Stimulated activated naive B cell treated with anti-CD40 and anti-IgM and Interleukin-4, amounts not matched to agents 10 μg/mL and 1 μg/mL and 100 μg/mL, for 72 hours (primary cell): ENCODE measurements at regions not wholly inside any gene's neighbourhood (a gene's known extent, or its start where the extent isn't known, plus 50 kb on each side); places are given as distances from the start of the nearest gene placed in this dataset.

ENCODE experiments used
- ATAC-seq, 2 donors: fragments of 150-1000 bp; cut with Tn5 transposase; replicated peaks; 2 replicates each; pipeline ENCODE4 v1.10.0; 2021; ENCODE audit warnings: moderate library complexity in 1 of 2
- DNase-seq: peaks from one replicate; pipeline ENCODE4 v3.0.0; 2021
- H3K27ac Mint-ChIP-seq: one replicate; pipeline ENCODE4 v1.8.0; 2022; ENCODE audit warnings: mild to moderate bottlenecking, mixed read lengths
- H3K27me3 Mint-ChIP-seq, 2 donors: one replicate each; pipeline ENCODE4 v1.8.0; 2022; ENCODE audit warnings: mixed read lengths in 2 of 2
- H3K36me3 Mint-ChIP-seq, 2 donors: one replicate each; pipeline ENCODE4 v1.8.0; 2022; ENCODE audit warnings: mixed read lengths in 2 of 2, mild to moderate bottlenecking in 1 of 2
- H3K4me1 Mint-ChIP-seq, 2 donors: one replicate each; pipeline ENCODE4 v1.8.0; 2022; ENCODE audit warnings: mixed read lengths in 2 of 2, mild to moderate bottlenecking in 1 of 2
- H3K4me3 Mint-ChIP-seq, 2 donors: one replicate each; pipeline ENCODE4 v1.8.0; 2022; ENCODE audit warnings: mild to moderate bottlenecking in 2 of 2, mixed read lengths in 2 of 2, moderate library complexity in 1 of 2
- H3K9me3 Mint-ChIP-seq, 2 donors: one replicate each; pipeline ENCODE4 v1.8.0; 2022; ENCODE audit warnings: mixed read lengths in 2 of 2, mild to moderate bottlenecking in 1 of 2

GRCh38 chr6:153698637-153699036, 340.4 kb upstream of the OPRM1 start:
- Mint-ChIP-seq H3K27ac (no peak overlapping the region), H3K36me3 (no peaks in the 10 kb centered on the region), H3K27me3 (no peaks in the 10 kb centered on the region)

GRCh38 chr6:153698001-153698400, 341.0 kb upstream of the OPRM1 start:
- Mint-ChIP-seq H3K36me3 (no peaks in the 10 kb centered on the region), H3K27ac (no peak overlapping the region), H3K9me3 (peaks cover 7 to 9% of the 10 kb centered on the region in 2 donors), H3K4me3 (no peak overlapping the region), H3K27me3 (no peaks in the 10 kb centered on the region), H3K4me1 (no peaks in the 10 kb centered on the region)
- ATAC-seq (no peak), DNase-seq (no peak)

More at GRCh38 chr6:153698637-153699036, 340.4 kb upstream of the OPRM1 start:
- no peak for DNase-seq
- no peak for ATAC-seq
- peaks cover 7 to 9% of the 10 kb centered on the region in 2 donors for H3K9me3 Mint-ChIP-seq
- H3K4me3 Mint-ChIP-seq: no peak overlapping the region
- H3K4me1 Mint-ChIP-seq: no peaks in the 10 kb centered on the region

- peaks cover 0 to 4% of the 10 kb centered on the region in 2 donors for H3K9me3 Mint-ChIP-seq
- no peaks in the 10 kb centered on the region for H3K27me3 Mint-ChIP-seq
Measured at GRCh38 chr6:153677522-153677921, 361.5 kb upstream of the OPRM1 start.

GRCh38 chr6:153673750-153674149, 365.3 kb upstream of the OPRM1 start:
- Mint-ChIP-seq H3K4me3 (no peak overlapping the region), H3K27ac (no peak overlapping the region), H3K9me3 (no peaks in the 10 kb centered on the region), H3K4me1 (no peaks in the 10 kb centered on the region), H3K36me3 (no peaks in the 10 kb centered on the region), H3K27me3 (no peaks in the 10 kb centered on the region)
- ATAC-seq (no peak), DNase-seq (no peak)

More at GRCh38 chr6:153677522-153677921, 361.5 kb upstream of the OPRM1 start:
- Mint-ChIP-seq H3K27ac (no peak overlapping the region), H3K4me3 (no peak overlapping the region), H3K36me3 (no peaks in the 10 kb centered on the region), H3K4me1 (no peaks in the 10 kb centered on the region)
- ATAC-seq (no peak), DNase-seq (no peak)

DNA sequence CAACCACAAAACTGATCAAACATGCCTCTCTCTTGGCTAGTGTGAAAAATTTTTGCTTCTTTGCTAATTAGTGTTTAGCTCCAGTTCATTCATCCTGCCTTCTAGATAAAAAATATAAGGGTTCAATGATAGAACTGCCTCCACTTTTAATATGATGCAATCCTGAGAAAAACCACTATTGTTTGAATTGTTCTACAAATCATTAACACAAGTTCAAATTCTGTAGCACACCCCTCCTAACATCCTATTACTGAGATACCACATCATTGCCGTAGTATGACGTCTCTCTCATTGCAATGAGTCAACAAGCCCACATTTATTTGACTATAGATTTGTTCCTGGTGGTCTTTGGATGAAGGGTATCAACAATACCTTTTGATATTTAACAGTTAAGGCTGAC, 365.8 kb upstream of the OPRM1 start:
- H3K9me3 Mint-ChIP-seq: no peaks in the 10 kb centered on the region
- no peak for ATAC-seq

GRCh38 chr6:153670403-153671026, 368.5 kb upstream of the OPRM1 start:
- Mint-ChIP-seq H3K9me3 (peaks cover 0 to 1% of the 10 kb centered on the region in 2 donors), H3K4me3 (no peak overlapping the region), H3K36me3 (no peaks in the 10 kb centered on the region), H3K4me1 (no peaks in the 10 kb centered on the region), H3K27ac (no peak overlapping the region), H3K27me3 (no peaks in the 10 kb centered on the region)
- DNase-seq: no peak
- no peak for ATAC-seq

More for the DNA sequence above, 365.8 kb upstream of the OPRM1 start:
- H3K27me3 Mint-ChIP-seq: no peaks in the 10 kb centered on the region
- no peak for DNase-seq
- no peaks in the 10 kb centered on the region for H3K4me1 Mint-ChIP-seq
- H3K4me3 Mint-ChIP-seq: no peak overlapping the region
- H3K36me3 Mint-ChIP-seq: no peaks in the 10 kb centered on the region
- no peak overlapping the region for H3K27ac Mint-ChIP-seq

GRCh38 chr6:153668758-153669157, 370.3 kb upstream of the OPRM1 start:
- H3K4me3 Mint-ChIP-seq: no peak overlapping the region
- ATAC-seq (no peak), DNase-seq (no peak)
- no peaks in the 10 kb centered on the region for H3K27me3 Mint-ChIP-seq
- peaks cover 0 to 4% of the 10 kb centered on the region in 2 donors for H3K9me3 Mint-ChIP-seq
- no peaks in the 10 kb centered on the region for H3K4me1 Mint-ChIP-seq
- no peak overlapping the region for H3K27ac Mint-ChIP-seq
- H3K36me3 Mint-ChIP-seq: no peaks in the 10 kb centered on the region

DNA sequence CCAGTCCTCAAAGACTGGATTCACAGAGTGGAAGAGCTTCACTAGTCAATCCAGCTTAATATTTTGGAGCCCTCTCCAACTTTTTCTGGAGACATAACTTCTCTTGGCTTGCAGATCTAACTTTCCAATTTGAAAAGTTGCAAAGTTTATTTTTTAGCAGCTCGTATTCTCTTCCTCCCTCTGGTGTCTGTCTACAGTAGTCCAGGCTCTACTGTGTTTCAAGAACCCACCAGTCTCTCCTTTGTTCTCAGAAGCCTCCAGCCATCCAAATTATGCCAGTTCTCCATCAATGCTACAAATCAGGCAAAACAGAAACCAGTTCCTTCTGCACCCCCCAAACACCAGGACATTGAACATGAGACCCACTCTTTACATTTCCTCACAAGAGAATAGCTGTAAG, 376.1 kb upstream of the OPRM1 start:
- H3K4me3 Mint-ChIP-seq: no peak overlapping the region
- ATAC-seq (no peak), DNase-seq (no peak)
- H3K27ac Mint-ChIP-seq: no peak overlapping the region
- no peaks in the 10 kb centered on the region for H3K36me3 Mint-ChIP-seq
- peaks cover 9 to 14% of the 10 kb centered on the region in 2 donors for H3K9me3 Mint-ChIP-seq
- no peaks in the 10 kb centered on the region for H3K4me1 Mint-ChIP-seq
- H3K27me3 Mint-ChIP-seq: no peaks in the 10 kb centered on the region

- H3K27ac Mint-ChIP-seq: no peak overlapping the region
- DNase-seq: no peak
- H3K36me3 Mint-ChIP-seq: no peaks in the 10 kb centered on the region
- no peaks in the 10 kb centered on the region for H3K27me3 Mint-ChIP-seq
- ATAC-seq: no peak
- H3K9me3 Mint-ChIP-seq: no peaks in the 10 kb centered on the region
- H3K4me3 Mint-ChIP-seq: no peak overlapping the region
- H3K4me1 Mint-ChIP-seq: no peaks in the 10 kb centered on the region
Measured at GRCh38 chr6:153645326-153645725, 393.7 kb upstream of the OPRM1 start.

GRCh38 chr6:153644000-153644399, 395.0 kb upstream of the OPRM1 start:
- Mint-ChIP-seq H3K27me3 (no peaks in the 10 kb centered on the region), H3K4me1 (no peaks in the 10 kb centered on the region), H3K4me3 (no peak overlapping the region), H3K27ac (no peak overlapping the region), H3K36me3 (no peaks in the 10 kb centered on the region), H3K9me3 (no peaks in the 10 kb centered on the region)
- no peak for ATAC-seq
- no peak for DNase-seq

GRCh38 chr6:153634416-153634815, 404.6 kb upstream of the OPRM1 start:
- H3K4me1 Mint-ChIP-seq: no peaks in the 10 kb centered on the region
- H3K36me3 Mint-ChIP-seq: no peaks in the 10 kb centered on the region
- H3K27me3 Mint-ChIP-seq: no peaks in the 10 kb centered on the region
- H3K27ac Mint-ChIP-seq: no peak overlapping the region
- ATAC-seq: no peak
- H3K4me3 Mint-ChIP-seq: no peak overlapping the region
- H3K9me3 Mint-ChIP-seq: peaks cover 2 to 5% of the 10 kb centered on the region in 2 donors
- no peak for DNase-seq

- Mint-ChIP-seq H3K27me3 (no peaks in the 10 kb centered on the region), H3K4me1 (no peaks in the 10 kb centered on the region), H3K27ac (no peak overlapping the region), H3K36me3 (no peaks in the 10 kb centered on the region), H3K4me3 (no peak overlapping the region), H3K9me3 (peaks cover 0 to 3% of the 10 kb centered on the region in 2 donors)
- DNase-seq (no peak), ATAC-seq (no peak)
Measured at GRCh38 chr6:153625089-153625488, 414.0 kb upstream of the OPRM1 start.

- Mint-ChIP-seq H3K4me3 (no peak overlapping the region), H3K36me3 (no peaks in the 10 kb centered on the region), H3K27me3 (no peaks in the 10 kb centered on the region), H3K9me3 (peaks cover 0 to 2% of the 10 kb centered on the region in 2 donors), H3K27ac (no peak overlapping the region), H3K4me1 (no peaks in the 10 kb centered on the region)
- ATAC-seq: no peak
- no peak for DNase-seq
Measured at GRCh38 chr6:153624528-153624927, 414.5 kb upstream of the OPRM1 start.

GRCh38 chr6:153623496-153623895, 415.5 kb upstream of the OPRM1 start:
- H3K4me3 Mint-ChIP-seq: no peak overlapping the region
- no peaks in the 10 kb centered on the region for H3K9me3 Mint-ChIP-seq
- H3K27ac Mint-ChIP-seq: no peak overlapping the region
- no peaks in the 10 kb centered on the region for H3K36me3 Mint-ChIP-seq
- no peaks in the 10 kb centered on the region for H3K27me3 Mint-ChIP-seq
- ATAC-seq (no peak), DNase-seq (no peak)
- H3K4me1 Mint-ChIP-seq: no peaks in the 10 kb centered on the region

GRCh38 chr6:153621491-153621890, 417.5 kb upstream of the OPRM1 start:
- H3K36me3 Mint-ChIP-seq: no peaks in the 10 kb centered on the region
- DNase-seq (no peak), ATAC-seq (no peak)
- H3K27ac Mint-ChIP-seq: no peak overlapping the region
- H3K9me3 Mint-ChIP-seq: no peaks in the 10 kb centered on the region
- H3K27me3 Mint-ChIP-seq: no peaks in the 10 kb centered on the region
- H3K4me1 Mint-ChIP-seq: no peaks in the 10 kb centered on the region
- no peak overlapping the region for H3K4me3 Mint-ChIP-seq

- no peaks in the 10 kb centered on the region for H3K36me3 Mint-ChIP-seq
- no peaks in the 10 kb centered on the region for H3K4me1 Mint-ChIP-seq
- no peaks in the 10 kb centered on the region for H3K27me3 Mint-ChIP-seq
- H3K9me3 Mint-ChIP-seq: no peaks in the 10 kb centered on the region
- no peak overlapping the region for H3K4me3 Mint-ChIP-seq
- DNase-seq (no peak), ATAC-seq (no peak)
- H3K27ac Mint-ChIP-seq: no peak overlapping the region
Measured at GRCh38 chr6:153621070-153621469, 418.0 kb upstream of the OPRM1 start.
